Thyroid gland (tissue), 4 donors: ENCODE measurements at regions not wholly inside any gene's neighbourhood (a gene's known extent, or its start where the extent isn't known, plus 50 kb on each side); places are given as distances from the start of the nearest gene placed in this dataset.

Source experiments
- DNase-seq, 2 donors: peaks; one replicate each; pipeline ENCODE4 v3.0.0-alpha.2; 2019
- H3K27ac ChIP-seq, 3 donors: fragments of 200-600 bp; sonication (generic); 1 replicate in 2 of 3; 2 replicates in 1 of 3; pipeline ENCODE4 v1.5.1; 2016 to 2019; ENCODE audit warnings: mild to moderate bottlenecking in 1 of 3, moderate library complexity in 1 of 3
- H3K27me3 ChIP-seq: fragments of 200-600 bp; sonication (generic); one replicate; pipeline ENCODE4 v1.5.1; 2019
- H3K36me3 ChIP-seq, 2 donors: fragments of 200-600 bp; sonication (generic); one replicate each; pipeline ENCODE4 v1.5.1; 2016 to 2019
- H3K4me1 ChIP-seq, 2 donors: fragments of 200-600 bp; sonication (generic); one replicate each; pipeline ENCODE4 v1.5.1; 2017 to 2019
- H3K4me3 ChIP-seq, 3 donors: fragments of 200-600 bp; sonication (generic); replicated peaks in 1 of 3; 1 replicate in 2 of 3; 2 replicates in 1 of 3; pipeline ENCODE4 v1.5.1; 2016; ENCODE audit warnings: mild to moderate bottlenecking in 1 of 3
- H3K9me3 ChIP-seq: fragments of 200-600 bp; sonication (generic); one replicate; pipeline ENCODE4 v1.5.1; 2017
- POLR2A ChIP-seq, 2 donors: fragments of 450-650 bp; IDR thresholded peaks; one replicate each; pipeline ENCODE4 v1.6.1; 2017; ENCODE audit warnings: antibody characterized with exemption in 2 of 2, mild to moderate bottlenecking in 2 of 2, moderate library complexity in 1 of 2
- whole genome bisulfite sequencing, 2 donors: methylation state at CpG; one replicate each; pipeline ENCODE4 v1.1.5; 2017; 5-methylcytosine and 5-hydroxymethylcytosine counted together
- intact Hi-C: fragments of 100-400 bp; cut with DNase I; formaldehyde crosslinking; loops from one replicate; pipeline ENCODE4 v1.15.1; 2023
- TF ChIP-seq, protein P1 (sequence below), 6 experiments: fragments of 200-600 bp in 3 of 6; fragments of 450-650 bp in 3 of 6; sonication (generic) in 3 of 6; IDR thresholded peaks; one replicate each; pipeline ENCODE4 v1.5.1; 2016 to 2019; ENCODE audit warnings: antibody characterized with exemption in 6 of 6, mild to moderate bottlenecking in 2 of 6, inconsistent platforms in 1 of 6, moderate library complexity in 1 of 6

DNA sequence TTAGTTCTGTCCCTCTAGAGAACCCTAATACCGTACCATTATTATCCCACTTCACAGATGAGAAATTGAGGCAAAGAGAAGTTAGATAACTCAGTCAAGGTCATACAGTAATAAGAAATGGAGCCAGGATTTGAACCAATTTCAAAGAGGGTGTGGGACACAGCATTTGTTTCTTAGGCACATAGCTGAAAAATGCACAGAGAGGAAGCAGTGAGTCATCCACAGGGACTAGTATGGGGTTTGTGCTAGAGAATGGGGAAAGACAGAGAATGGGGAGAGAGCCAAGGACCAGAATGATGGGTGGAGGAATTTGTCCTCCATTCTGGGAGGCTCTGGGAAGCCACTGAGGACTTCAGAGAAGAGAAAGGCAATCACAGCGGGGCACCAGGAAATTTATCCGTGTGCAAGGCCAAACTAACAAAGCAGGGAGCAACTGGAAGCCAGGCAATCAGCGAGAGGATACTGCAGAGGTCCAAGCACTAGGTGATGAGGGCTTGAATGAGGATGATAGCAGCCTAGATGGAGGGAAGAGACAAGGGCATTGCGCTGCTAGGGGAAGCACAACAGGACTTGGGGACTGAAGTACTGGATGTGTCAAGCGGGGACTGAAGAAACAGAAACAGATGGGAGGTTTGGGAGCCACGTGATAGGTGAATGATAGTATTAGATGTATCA, 78.1 kb upstream of the ZFHX3 start:
- Histone ChIP-seq H3K27me3 (no peaks in the 10 kb centered on the region), H3K4me1 (peaks cover 0 to 7% of the 10 kb centered on the region in 2 donors), H3K9me3 (no peaks in the 10 kb centered on the region), H3K36me3 (no peaks in the 10 kb centered on the region), H3K4me3 (no peak overlapping the region), H3K27ac (peak overlapping the region in 1 of 3 donors; percentile 24)
- intact Hi-C loops: no loop called here
- no peak for DNase-seq
- WGBS, 2 donors: 87 to 88% methylated on average over 7 of the region's 7 CpGs
- TF ChIP-seq, protein P1, sequence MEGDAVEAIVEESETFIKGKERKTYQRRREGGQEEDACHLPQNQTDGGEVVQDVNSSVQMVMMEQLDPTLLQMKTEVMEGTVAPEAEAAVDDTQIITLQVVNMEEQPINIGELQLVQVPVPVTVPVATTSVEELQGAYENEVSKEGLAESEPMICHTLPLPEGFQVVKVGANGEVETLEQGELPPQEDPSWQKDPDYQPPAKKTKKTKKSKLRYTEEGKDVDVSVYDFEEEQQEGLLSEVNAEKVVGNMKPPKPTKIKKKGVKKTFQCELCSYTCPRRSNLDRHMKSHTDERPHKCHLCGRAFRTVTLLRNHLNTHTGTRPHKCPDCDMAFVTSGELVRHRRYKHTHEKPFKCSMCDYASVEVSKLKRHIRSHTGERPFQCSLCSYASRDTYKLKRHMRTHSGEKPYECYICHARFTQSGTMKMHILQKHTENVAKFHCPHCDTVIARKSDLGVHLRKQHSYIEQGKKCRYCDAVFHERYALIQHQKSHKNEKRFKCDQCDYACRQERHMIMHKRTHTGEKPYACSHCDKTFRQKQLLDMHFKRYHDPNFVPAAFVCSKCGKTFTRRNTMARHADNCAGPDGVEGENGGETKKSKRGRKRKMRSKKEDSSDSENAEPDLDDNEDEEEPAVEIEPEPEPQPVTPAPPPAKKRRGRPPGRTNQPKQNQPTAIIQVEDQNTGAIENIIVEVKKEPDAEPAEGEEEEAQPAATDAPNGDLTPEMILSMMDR (IDR thresholded peaks at IDR 0.05): no peak
- TF ChIP-seq POLR2A (IDR thresholded peaks at IDR 0.05): no peak

DNA sequence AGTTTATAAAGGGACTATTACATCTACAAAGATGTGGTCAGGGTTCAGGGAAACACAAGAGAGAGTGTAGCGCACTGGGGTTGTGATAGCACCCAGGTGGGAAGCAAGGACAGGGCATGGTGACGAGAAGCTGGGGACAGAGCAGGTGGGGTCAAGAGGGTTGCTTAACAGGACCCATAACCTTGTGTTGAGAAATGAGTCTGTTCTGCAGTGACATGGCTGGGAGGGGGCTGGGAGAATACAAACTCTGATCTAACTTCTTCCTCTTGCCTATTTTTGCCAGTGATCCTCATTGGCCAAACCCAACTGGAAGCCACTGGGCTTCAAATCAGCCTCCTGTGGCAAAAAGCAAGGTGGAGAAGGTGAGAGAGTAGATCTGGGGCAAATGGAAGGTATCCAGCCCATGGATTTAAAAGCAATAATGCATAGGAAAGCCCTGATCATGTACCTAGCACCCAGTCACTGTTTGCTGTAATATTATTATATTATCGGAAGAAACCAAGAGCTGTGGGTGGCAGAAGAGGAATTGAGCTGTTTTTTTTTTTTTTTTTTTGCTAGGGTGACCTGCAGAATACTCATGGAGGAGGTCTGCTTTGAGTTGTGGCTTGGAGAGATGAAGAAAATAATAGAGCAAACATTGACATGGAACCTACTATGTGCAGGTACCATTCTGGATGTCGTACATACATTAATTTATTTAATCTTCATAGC, 76.9 kb upstream of the ZFHX3 start:
- no peaks in the 10 kb centered on the region for H3K9me3 ChIP-seq
- no peak for DNase-seq
- H3K4me3 ChIP-seq: no peak overlapping the region
- 97 to 98% methylated on average over 4 of the region's 4 CpGs for whole genome bisulfite sequencing, 2 donors
- intact Hi-C loops: no loop called here
- H3K4me1 ChIP-seq: peaks cover 0 to 7% of the 10 kb centered on the region in 2 donors
- TF ChIP-seq, protein P1 (IDR thresholded peaks at IDR 0.05): no peak
- TF ChIP-seq POLR2A (IDR thresholded peaks at IDR 0.05): no peak
- H3K36me3 ChIP-seq: no peaks in the 10 kb centered on the region
- no peaks in the 10 kb centered on the region for H3K27me3 ChIP-seq
- H3K27ac ChIP-seq: no peak overlapping the region

DNA sequence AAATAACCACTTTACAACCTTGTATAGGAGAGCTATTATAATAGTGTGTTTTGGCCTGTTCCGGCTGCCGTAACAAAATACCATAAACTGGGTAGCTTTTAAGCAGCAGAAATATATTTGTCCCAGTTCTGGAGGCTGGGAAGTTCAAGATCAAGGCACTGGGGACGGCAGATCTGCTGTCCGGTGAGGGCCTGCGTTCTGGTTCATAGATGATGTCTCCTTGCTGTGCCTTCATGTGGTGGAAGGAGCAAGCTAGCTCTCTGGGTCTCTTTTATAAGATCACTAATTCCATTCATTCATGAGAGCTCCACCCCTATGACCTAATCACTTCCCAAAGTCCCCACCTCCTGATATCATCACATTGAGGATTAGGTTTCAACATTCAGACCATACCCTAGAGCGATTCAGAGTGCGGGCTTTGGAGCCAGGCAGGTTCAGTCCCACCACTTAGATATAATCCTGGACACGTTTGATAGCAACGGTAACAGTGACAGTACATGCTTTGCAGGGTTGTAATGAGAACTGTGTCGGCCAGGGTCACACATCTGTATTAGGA, 76.2 kb upstream of the ZFHX3 start:
- TF ChIP-seq POLR2A (IDR thresholded peaks at IDR 0.05): no peak
- TF ChIP-seq, protein P1 (IDR thresholded peaks at IDR 0.05): no peak
- Histone ChIP-seq H3K9me3 (no peaks in the 10 kb centered on the region), H3K4me3 (no peak overlapping the region), H3K36me3 (no peaks in the 10 kb centered on the region), H3K27ac (no peak overlapping the region), H3K27me3 (no peaks in the 10 kb centered on the region), H3K4me1 (peaks cover 0 to 7% of the 10 kb centered on the region in 2 donors)
- WGBS, 2 donors: 95% methylated on average over 10 of the region's 10 CpGs
- DNase-seq: no peak
- intact Hi-C loops: no loop called here

DNA sequence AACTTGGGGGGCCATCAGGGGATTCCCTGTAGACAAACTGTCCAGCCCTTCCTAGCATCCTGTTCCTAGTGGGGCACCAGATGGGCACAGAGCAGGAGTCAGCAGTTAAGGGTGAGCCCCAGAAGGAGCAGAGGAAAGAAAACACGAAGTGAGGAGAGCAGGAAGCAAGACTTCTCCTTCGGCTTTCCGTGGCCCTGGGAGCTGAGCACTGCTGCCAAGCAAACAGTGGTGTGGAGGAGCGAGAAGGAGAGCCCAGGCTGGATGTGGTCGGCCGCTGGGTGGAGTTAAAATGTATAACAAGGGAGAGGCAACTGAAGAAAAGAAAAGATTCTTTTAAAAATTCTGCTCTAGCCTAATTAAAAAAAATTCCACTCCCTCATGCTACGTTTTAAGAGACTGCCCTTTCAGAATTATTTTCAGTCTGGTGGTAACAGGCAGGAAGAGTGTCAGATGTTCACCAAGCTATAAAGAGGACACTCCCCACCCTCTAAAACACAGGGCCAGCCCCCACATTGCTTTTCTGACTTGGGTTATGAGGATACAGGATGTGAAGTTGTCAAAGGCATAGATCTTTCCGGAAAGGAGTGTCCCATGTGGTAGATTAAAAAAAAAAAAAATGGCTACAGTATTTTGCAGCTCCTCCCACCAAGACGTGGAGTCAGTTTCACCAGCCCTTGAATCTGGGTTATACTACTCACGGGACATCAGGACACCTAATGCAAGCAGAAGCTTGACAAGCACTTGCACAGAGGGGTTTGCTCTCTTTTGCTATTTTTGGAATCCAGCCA, 74.9 kb upstream of the ZFHX3 start:
- Histone ChIP-seq H3K27me3 (no peaks in the 10 kb centered on the region), H3K9me3 (no peaks in the 10 kb centered on the region), H3K4me3 (no peak overlapping the region), H3K4me1 (peaks cover 0 to 7% of the 10 kb centered on the region in 2 donors), H3K27ac (peak overlapping the region; percentile 6 to 25 (median 21)), H3K36me3 (no peaks in the 10 kb centered on the region)
- TF ChIP-seq, protein P1 (IDR thresholded peaks at IDR 0.05): peak in 1 of 6 experiments; percentile 5
- TF ChIP-seq POLR2A (IDR thresholded peaks at IDR 0.05): no peak
- intact Hi-C loops: no loop called here
- DNase-seq: peak; percentile 10 to 20
- 28 to 29% methylated on average over 10 of the region's 10 CpGs for WGBS, 2 donors
